Activated CD4-positive, alpha-beta T cell treated with anti-CD3 and anti-CD28 coated beads for 36 hours (primary cell): ENCODE measurements at regions not wholly inside any gene's neighbourhood (a gene's known extent, or its start where the extent isn't known, plus 50 kb on each side); places are given as distances from the start of the nearest gene placed in this dataset.
"Not testable (repeated sequence)": the region's sequence is repeated elsewhere in the genome, so short reads cannot be mapped to it uniquely, and the experiment has no call there.

ENCODE experiments used
- ATAC-seq: fragments of 200-7000 bp; cut with Tn5 transposase; one replicate; pipeline ENCODE4 v1.10.0; 2021; ENCODE audit warnings: mild to moderate bottlenecking, moderate library complexity
- CTCF ChIA-PET: fragments of 350-600 bp; sonication (Branson Sonifier 250); formaldehyde crosslinking; loops from one replicate; lab custom pipeline; 2021; ENCODE audit warnings: antibody characterized with exemption; lab: Charles Lee
- POLR2A ChIA-PET: fragments of 350-600 bp; sonication (Branson Sonifier 250); formaldehyde crosslinking; loops from one replicate; lab custom pipeline; 2021; ENCODE audit warnings: antibody characterized with exemption, inconsistent platforms; lab: Charles Lee
- DNase-seq: peaks from one replicate; pipeline ENCODE4 v3.0.0-alpha.2; 2020
- H3K27ac Mint-ChIP-seq: one replicate; pipeline ENCODE4 v1.8.0; 2021; ENCODE audit warnings: mixed read lengths
- H3K27me3 Mint-ChIP-seq: one replicate; pipeline ENCODE4 v1.8.0; 2021; ENCODE audit warnings: mixed read lengths
- H3K36me3 Mint-ChIP-seq: one replicate; pipeline ENCODE4 v1.8.0; 2021; ENCODE audit warnings: low read depth, mixed read lengths
- H3K4me1 Mint-ChIP-seq: one replicate; pipeline ENCODE4 v1.8.0; 2021; ENCODE audit warnings: mixed read lengths
- H3K4me3 Mint-ChIP-seq: one replicate; pipeline ENCODE4 v1.8.0; 2021; ENCODE audit warnings: mild to moderate bottlenecking, moderate library complexity, mixed read lengths
- H3K9me3 Mint-ChIP-seq: one replicate; pipeline ENCODE4 v1.8.0; 2021; ENCODE audit warnings: low read depth, mixed read lengths
- intact Hi-C, 2 experiments: fragments of 100-400 bp; cut with DNase I in 1 of 2; cut with micrococcal nuclease in 1 of 2; formaldehyde crosslinking; loops; one replicate each; pipeline versions ENCODE4 v1.14.2 to v1.15.1; 2022 to 2024; cut with DNase I, micrococcal nuclease

DNA sequence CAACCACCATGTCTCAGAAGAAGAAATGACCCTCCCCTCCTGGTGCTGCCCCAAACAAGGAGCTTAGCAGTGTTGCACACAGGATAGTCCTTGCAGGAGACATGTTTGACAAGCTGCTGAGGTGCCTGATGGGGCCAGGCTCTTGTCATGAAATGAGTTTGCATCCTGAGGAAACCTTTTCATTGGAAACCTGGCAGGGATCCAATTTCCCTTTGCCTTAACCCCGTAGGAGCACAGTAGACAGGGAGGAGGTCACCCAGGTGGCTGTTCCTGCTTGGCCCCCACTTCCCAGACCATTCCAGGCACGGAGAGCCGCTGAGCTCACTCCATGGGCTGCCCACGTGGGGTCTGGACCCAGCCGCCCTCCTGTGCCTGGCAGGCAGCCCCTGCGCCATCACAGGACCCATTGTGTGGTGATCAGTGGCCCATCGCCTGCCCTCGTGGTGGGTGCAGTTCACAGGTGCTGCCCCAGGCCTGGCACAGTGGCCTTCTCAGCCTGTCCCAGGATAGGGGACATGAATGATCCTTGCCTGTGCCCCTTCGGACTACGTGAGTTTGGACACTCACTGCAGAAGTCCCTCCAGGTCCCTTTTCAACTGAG is 247.4 kb downstream of the CCDC74A start:
- DNase-seq, intact Hi-C loops, POLR2A ChIA-PET, H3K9me3 Mint-ChIP-seq, H3K4me1 Mint-ChIP-seq, ATAC-seq, H3K4me3 Mint-ChIP-seq, CTCF ChIA-PET, H3K27ac Mint-ChIP-seq, H3K27me3 Mint-ChIP-seq, H3K36me3 Mint-ChIP-seq: not testable (repeated sequence)

DNA sequence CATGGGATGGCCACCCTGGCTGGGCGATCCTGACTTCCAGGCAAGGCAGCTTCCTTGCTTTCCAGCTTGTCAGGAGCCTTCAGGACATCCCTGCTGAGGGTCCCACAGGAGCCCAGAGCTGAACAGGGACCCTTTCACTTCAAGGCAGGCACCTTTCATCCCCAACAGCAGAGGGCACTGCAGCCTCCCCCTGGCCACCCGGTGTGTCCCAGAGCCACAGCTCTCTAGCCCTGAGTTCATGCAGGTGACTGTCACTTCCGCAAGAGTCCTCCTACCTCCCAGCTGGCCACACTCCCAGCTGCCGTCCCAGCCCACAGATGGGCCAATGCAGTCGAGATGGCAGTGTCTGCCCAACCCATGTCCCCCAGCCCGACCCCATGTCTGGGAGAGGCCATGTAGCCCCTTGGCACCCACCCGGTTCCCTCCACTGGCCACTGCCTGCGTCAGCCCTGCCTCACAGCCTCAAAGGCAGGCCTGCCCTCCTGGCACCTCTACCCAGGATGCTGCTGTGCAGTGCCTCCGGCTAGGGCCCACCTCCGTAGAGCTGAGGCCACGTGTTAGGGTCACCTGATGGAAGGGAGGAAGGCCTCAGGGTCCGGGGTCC is 248.3 kb downstream of the CCDC74A start:
- POLR2A ChIA-PET, CTCF ChIA-PET, DNase-seq, H3K9me3 Mint-ChIP-seq, H3K36me3 Mint-ChIP-seq, H3K4me3 Mint-ChIP-seq, H3K27ac Mint-ChIP-seq, ATAC-seq, intact Hi-C loops, H3K4me1 Mint-ChIP-seq, H3K27me3 Mint-ChIP-seq: not testable (repeated sequence)

DNA sequence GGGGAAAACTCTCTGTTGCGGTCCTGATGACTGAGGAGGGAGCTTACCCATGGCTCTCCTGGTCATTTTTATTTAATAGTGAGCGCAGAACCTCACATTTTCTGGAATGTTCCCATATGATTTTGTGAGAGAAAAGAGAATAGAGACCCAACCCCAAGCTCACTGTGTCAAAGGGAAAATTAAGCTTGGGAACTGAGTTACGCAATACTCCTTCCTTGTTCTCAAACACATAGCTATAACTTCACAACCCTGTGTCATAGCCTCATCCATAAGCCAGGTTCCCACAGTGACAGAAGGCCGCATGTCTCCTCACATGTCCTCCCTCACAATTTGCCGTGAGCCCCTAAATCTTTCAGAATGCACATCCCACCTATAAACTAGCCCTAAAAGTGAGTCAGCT is 252.8 kb downstream of the CCDC74A start:
- H3K4me3 Mint-ChIP-seq, H3K27ac Mint-ChIP-seq, DNase-seq, H3K4me1 Mint-ChIP-seq, intact Hi-C loops, H3K9me3 Mint-ChIP-seq, ATAC-seq, POLR2A ChIA-PET, H3K36me3 Mint-ChIP-seq: not testable (repeated sequence)
- H3K27me3 Mint-ChIP-seq = peaks cover 11% of the 10 kb centered on the region
- CTCF ChIA-PET = interaction anchor here (0.6 kb wide), 1 partner anchor 626 kb away, joined by 3 read pairs; no protein-coding TSS in a partner anchor

DNA sequence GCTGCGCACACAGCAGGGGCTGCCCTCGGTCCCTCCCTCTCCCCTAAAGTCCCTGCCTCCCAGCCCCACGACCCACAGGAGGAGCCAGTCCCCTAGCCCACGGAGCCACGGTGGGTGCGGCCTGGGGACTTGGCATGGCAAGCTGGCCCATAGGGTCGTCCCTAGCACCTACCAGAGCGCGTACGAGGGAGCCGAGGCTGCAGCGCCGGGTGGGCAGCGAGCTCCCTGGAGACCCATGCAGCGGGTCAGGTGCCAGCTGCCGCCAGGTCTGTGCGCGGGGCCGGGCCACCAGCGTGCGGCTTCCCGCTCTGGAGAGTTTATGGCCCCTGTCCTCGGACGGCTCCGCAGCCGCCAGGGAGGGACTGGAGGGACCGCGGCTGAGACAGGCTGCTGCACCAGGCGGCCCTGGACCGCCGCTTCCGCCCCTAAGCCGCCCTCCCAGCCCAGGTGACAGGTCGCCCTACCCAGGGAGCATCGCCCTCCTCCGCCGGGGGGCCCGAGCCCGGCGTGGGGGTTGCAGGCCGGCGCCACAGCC is 273.6 kb downstream of the CCDC74A start:
- H3K36me3 Mint-ChIP-seq = no peaks in the 10 kb centered on the region
- no peaks in the 10 kb centered on the region for H3K9me3 Mint-ChIP-seq
- ChIA-PET POLR2A (no interaction called here), CTCF (interaction anchor here (0.7 to 0.9 kb wide), 2 partner anchors 128 to 388 kb away, joined by 3 to 4 read pairs; no protein-coding TSS in a partner anchor)
- H3K27me3 Mint-ChIP-seq = peaks cover 8% of the 10 kb centered on the region
- ATAC-seq (no peak), DNase-seq (no peak)
- intact Hi-C loops = loop anchor here (1.0 to 5.0 kb wide), 4 partner anchors 127 to 647 kb away; no protein-coding TSS in a partner anchor
- H3K4me3 Mint-ChIP-seq = no peak overlapping the region
- no peak overlapping the region for H3K27ac Mint-ChIP-seq
- no peaks in the 10 kb centered on the region for H3K4me1 Mint-ChIP-seq

DNA sequence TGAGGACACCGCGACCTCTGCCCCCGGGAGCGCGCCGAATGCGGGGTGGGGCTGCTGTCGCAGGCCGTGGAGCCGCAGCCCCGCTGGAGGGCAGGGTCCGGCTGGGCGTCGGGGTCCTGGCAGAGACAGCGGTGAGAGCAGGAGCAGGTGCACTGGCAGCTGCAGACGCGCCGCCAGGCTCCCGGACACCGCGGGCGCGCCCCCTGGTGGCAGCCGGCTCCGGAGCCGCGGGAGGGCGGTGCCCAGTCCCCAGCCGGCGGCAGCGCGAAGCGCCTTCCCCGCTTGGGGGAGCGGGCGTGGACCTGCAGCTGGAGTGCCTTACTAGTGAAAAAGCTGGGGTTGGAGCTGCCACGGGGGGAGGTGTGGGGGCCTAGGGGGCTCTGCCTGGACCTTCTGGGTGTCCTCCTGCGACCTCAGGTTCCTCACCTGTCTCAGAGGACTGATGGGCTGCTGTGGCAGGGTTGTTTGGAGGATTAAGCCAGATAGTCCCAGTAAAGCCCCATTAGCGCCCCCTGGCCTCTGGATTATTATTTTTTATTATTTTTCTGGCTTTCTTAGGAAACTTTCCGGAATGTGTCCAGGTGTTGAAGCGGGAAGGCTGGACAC is 274.2 kb downstream of the CCDC74A start:
- H3K9me3 Mint-ChIP-seq, H3K4me1 Mint-ChIP-seq, H3K27me3 Mint-ChIP-seq, H3K27ac Mint-ChIP-seq, H3K36me3 Mint-ChIP-seq, POLR2A ChIA-PET: not testable (repeated sequence)
- intact Hi-C loops = loop anchor here (1.0 to 5.0 kb wide), 4 partner anchors 128 to 648 kb away; no protein-coding TSS in a partner anchor
- H3K4me3 Mint-ChIP-seq = peak overlapping the region; percentile 61
- DNase-seq (peak; percentile 86), ATAC-seq (peak; percentile 94)
- CTCF ChIA-PET = interaction anchor here (0.7 to 1.3 kb wide), 3 partner anchors 119 to 388 kb away, joined by 3 to 4 read pairs (median 3); no protein-coding TSS in a partner anchor

DNA sequence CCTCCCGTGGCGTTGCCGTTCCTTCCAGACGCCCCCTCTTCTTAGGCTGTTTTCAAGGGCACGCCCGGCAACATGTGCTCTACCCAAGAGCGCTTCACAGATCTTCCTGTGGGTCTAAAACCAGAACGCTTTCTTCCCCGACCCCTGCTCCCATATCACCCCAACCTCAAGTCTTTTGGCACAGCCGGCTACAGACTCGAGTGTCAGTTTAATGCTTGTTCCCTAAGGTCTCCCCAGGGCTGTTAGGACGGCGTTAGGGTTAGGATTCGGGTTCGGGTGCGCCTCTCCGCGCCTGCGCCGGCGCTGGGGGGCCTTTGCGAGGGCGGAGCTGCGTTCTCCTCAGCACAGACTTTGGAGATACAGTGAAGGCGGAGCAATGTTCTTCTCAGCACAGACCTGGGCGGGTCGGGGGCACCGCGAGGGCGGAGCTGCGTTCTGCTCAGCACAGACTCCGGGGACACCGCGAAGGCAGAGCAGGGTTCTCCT is 274.7 kb downstream of the CCDC74A start:
- peak; percentile 71 for ATAC-seq
- H3K9me3 Mint-ChIP-seq, H3K36me3 Mint-ChIP-seq, H3K27me3 Mint-ChIP-seq, H3K4me1 Mint-ChIP-seq, H3K27ac Mint-ChIP-seq, POLR2A ChIA-PET: not testable (repeated sequence)
- peak overlapping the region; percentile 61 for H3K4me3 Mint-ChIP-seq
- peak; percentile 54 for DNase-seq
- CTCF ChIA-PET = interaction anchor here (0.6 to 1.3 kb wide), 4 partner anchors 120 to 1005 kb away, joined by 3 read pairs; no protein-coding TSS in a partner anchor
- intact Hi-C loops = loop anchor here in 1 of 2 experiments (1.0 to 5.0 kb wide), 2 partner anchors 130 to 648 kb away; no protein-coding TSS in a partner anchor

DNA sequence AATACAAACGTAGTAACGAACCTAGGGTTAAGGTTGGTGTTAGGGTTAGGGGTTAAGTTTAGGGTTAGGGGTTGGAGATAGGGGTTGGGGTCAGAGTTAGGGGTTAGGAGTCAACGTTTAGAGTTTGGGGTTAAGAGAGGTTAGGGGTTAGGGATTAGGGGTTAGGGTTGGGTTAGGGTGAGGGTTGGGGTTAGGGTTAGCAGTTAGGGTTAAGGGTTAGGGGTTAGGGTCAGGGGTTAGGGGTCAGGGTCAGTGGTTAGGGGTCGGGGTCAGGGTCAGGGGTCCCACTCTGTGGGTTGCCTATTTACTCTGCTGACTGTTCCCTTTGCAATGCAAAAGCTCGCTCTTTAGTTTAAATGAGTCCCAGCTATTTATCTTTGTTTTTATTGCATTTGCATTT is 275.5 kb downstream of the CCDC74A start:
- DNase-seq, H3K4me3 Mint-ChIP-seq, H3K4me1 Mint-ChIP-seq, H3K36me3 Mint-ChIP-seq, H3K27ac Mint-ChIP-seq, ATAC-seq, H3K9me3 Mint-ChIP-seq, POLR2A ChIA-PET: not testable (repeated sequence)
- CTCF ChIA-PET = interaction anchor here (0.8 to 1.3 kb wide), 2 partner anchors 120 to 130 kb away, joined by 3 read pairs; no protein-coding TSS in a partner anchor
- H3K27me3 Mint-ChIP-seq = peaks cover 13% of the 10 kb centered on the region
- intact Hi-C loops = loop anchor here in 1 of 2 experiments (5.0 kb wide), 1 partner anchor 131 kb away; no protein-coding TSS in a partner anchor

DNA sequence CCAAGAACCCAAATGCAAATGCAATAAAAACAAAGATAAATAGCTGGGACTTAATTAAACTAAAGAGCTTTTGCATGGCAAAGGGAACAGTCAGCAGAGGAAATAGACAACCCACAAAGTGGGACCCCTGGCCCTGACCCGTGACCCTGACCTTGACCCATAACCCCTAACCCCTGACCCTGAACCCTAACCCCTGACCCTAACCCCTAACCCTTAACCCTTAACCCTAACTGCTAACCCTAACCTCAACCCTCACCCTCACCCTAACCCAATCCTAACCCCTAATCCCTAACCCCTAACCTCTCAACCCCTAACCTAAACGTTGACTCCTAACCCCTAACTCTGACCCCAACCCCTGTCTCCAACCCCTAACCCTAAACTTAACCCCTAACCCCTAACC is 284.9 kb downstream of the CCDC74A start:
- POLR2A ChIA-PET = not testable (repeated sequence)

DNA sequence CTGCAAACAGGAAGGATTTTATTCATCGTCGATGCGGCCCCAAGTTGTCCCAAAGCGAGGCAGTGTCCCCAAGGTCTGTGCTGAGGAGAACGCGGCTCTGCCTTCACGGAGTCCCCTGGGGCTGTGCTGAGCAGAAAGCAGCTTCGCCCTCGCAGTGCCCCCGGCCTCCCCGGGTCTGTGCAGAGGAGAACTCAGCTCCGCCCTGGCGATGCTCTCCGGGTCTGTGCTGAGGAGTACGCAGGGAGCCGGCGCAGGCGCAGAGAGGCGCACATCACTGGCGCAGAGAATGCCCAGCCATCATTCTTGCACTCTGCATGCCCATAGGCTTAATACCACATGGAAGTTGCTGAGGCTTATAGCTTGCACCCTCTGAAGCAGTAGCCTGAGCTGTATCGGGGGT is 285.7 kb downstream of the CCDC74A start:
- H3K4me3 Mint-ChIP-seq, intact Hi-C loops, H3K36me3 Mint-ChIP-seq, H3K4me1 Mint-ChIP-seq, H3K27ac Mint-ChIP-seq, POLR2A ChIA-PET, H3K9me3 Mint-ChIP-seq, CTCF ChIA-PET, ATAC-seq, DNase-seq: not testable (repeated sequence)
- peaks cover 13% of the 10 kb centered on the region for H3K27me3 Mint-ChIP-seq

More for the DNA sequence above, 284.9 kb downstream of the CCDC74A start:
- ATAC-seq, H3K9me3 Mint-ChIP-seq, H3K4me1 Mint-ChIP-seq, H3K27ac Mint-ChIP-seq, H3K36me3 Mint-ChIP-seq, DNase-seq, intact Hi-C loops, CTCF ChIA-PET, H3K4me3 Mint-ChIP-seq: not testable (repeated sequence)
- peaks cover 18% of the 10 kb centered on the region for H3K27me3 Mint-ChIP-seq

DNA sequence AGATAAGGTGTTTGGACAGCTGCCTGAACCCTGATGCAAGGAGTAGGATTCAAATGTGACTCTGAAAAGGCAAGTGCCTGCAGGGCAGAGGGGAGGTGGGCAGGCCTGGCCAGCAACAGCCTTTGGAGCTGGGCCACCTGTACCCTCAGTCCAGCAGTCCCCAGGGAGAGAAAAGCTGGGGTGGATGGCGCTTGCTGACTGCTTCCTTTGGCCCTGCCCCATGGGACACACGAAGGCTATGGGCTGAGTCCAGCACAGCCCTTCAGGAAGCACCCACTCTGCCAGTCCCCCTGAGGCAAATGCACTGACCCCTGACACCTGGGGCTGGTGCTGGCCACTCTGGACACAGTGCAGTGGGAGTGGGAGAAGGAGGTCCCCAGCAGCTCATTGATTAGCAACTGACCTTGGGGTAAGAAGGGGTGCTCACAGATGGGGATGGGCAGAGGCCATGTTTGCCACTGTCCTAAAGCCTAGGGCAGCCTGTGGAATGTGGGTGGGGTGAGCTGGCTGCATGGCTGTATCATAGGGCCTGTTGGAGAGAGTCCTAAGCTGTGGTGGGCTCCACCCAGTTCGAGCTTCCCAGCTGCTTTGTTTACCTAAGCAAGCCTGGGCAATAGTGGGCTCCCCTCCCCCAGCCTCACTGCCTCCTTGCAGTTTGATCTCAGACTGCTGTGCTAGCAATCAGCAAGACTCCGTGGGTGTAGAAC is 290.7 kb downstream of the CCDC74A start:
- CTCF ChIA-PET, H3K4me3 Mint-ChIP-seq, POLR2A ChIA-PET, intact Hi-C loops, H3K4me1 Mint-ChIP-seq, H3K27me3 Mint-ChIP-seq, H3K36me3 Mint-ChIP-seq, DNase-seq, ATAC-seq, H3K27ac Mint-ChIP-seq, H3K9me3 Mint-ChIP-seq: not testable (repeated sequence)

DNA sequence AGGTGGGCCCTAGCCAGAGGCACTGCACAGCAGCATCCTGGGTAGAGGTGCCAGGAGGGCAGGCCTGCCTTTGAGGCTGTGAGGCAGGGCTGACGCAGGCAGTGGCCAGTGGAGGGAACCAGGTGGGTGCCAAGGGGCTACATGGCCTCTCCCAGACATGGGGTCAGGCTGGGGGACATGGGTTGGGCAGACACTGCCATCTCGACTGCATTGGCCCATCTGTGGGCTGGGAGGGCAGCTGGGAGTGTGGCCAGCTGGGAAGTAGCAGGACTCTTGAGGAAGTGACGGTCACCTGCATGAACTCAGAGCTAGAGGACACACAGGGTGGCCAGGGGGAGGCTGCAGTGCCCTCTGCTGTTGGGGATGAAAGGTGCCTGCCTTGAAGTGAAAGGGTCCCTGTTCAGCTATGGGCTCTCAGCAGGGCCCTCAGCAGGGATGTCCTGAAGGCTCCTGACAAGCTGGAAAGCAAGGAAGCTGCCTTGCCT is 294.6 kb downstream of the CCDC74A start:
- CTCF ChIA-PET, ATAC-seq, H3K27ac Mint-ChIP-seq, H3K27me3 Mint-ChIP-seq, H3K36me3 Mint-ChIP-seq, H3K4me1 Mint-ChIP-seq, intact Hi-C loops, H3K4me3 Mint-ChIP-seq, DNase-seq, H3K9me3 Mint-ChIP-seq, POLR2A ChIA-PET: not testable (repeated sequence)
